GM23248 (cell line): ENCODE measurements at regions not wholly inside any gene's neighbourhood (a gene's known extent, or its start where the extent isn't known, plus 50 kb on each side); places are given as distances from the start of the nearest gene placed in this dataset.

ENCODE experiments used
- DNase-seq: peaks from one replicate; pipeline ENCODE4 v3.0.0-alpha.2; 2015
- H2AFZ ChIP-seq: fragments of 200-600 bp; sonication (generic); 2 replicates; pipeline ENCODE4 v1.6.1; 2016; ENCODE audit warnings: antibody characterized with exemption
- H3F3A ChIP-seq: fragments of 200-600 bp; sonication (generic); 2 replicates; pipeline ENCODE4 v1.6.1; 2016; ENCODE audit warnings: mild to moderate bottlenecking, antibody characterized with exemption, mixed run types; ENCODE audit not compliant: insufficient read depth
- H3K27ac ChIP-seq: fragments of 200-600 bp; sonication (generic); 2 replicates; pipeline ENCODE4 v1.5.1; 2016; ENCODE audit warnings: mild to moderate bottlenecking
- H3K27me3 ChIP-seq: fragments of 200-600 bp; sonication (generic); replicated peaks from 2 replicates; pipeline ENCODE4 v1.6.1; 2016; ENCODE audit warnings: mild to moderate bottlenecking; ENCODE audit not compliant: insufficient read depth
- H3K36me3 ChIP-seq: fragments of 200-600 bp; sonication (generic); 2 replicates; pipeline ENCODE4 v1.6.1; 2016; ENCODE audit warnings: low read depth, mild to moderate bottlenecking
- H3K4me1 ChIP-seq: fragments of 200-600 bp; sonication (generic); 2 replicates; pipeline ENCODE4 v1.6.1; 2016; ENCODE audit warnings: mild to moderate bottlenecking; ENCODE audit not compliant: insufficient read depth
- H3K4me2 ChIP-seq: fragments of 200-600 bp; sonication (generic); one replicate; pipeline ENCODE4 v1.6.1; 2016; ENCODE audit warnings: mild to moderate bottlenecking; ENCODE audit not compliant: unreplicated experiment
- H3K4me3 ChIP-seq: fragments of 200-600 bp; sonication (generic); 2 replicates; pipeline ENCODE4 v1.5.1; 2016; ENCODE audit warnings: mild to moderate bottlenecking
- H3K79me2 ChIP-seq: fragments of 200-600 bp; sonication (generic); 2 replicates; pipeline ENCODE4 v1.6.1; 2016; ENCODE audit warnings: mild to moderate bottlenecking; ENCODE audit not compliant: insufficient read depth
- H3K9ac ChIP-seq: fragments of 200-600 bp; sonication (generic); 2 replicates; pipeline ENCODE4 v1.6.1; 2016; ENCODE audit warnings: mild to moderate bottlenecking
- H3K9me2 ChIP-seq: fragments of 200-600 bp; sonication (generic); 2 replicates; pipeline ENCODE4 v1.6.1; 2016; ENCODE audit warnings: mixed run types, mild to moderate bottlenecking, moderate library complexity; ENCODE audit not compliant: insufficient read depth
- H3K9me3 ChIP-seq: fragments of 200-600 bp; sonication (generic); one replicate; pipeline ENCODE4 v1.6.1; 2017; ENCODE audit warnings: low read depth
- H4K20me1 ChIP-seq: fragments of 200-600 bp; sonication (generic); 2 replicates; pipeline ENCODE4 v1.6.0; 2016; ENCODE audit not compliant: insufficient read depth
- EZH2 ChIP-seq: fragments of 200-600 bp; sonication (generic); IDR thresholded peaks from 2 replicates; pipeline ENCODE4 v1.6.1; 2018; ENCODE audit warnings: antibody characterized with exemption, mild to moderate bottlenecking; ENCODE audit not compliant: insufficient read depth, poor library complexity, severe bottlenecking
- EZH2phosphoT487 ChIP-seq: fragments of 200-600 bp; sonication (generic); IDR thresholded peaks from 2 replicates; pipeline ENCODE4 v1.6.1; 2018; ENCODE audit warnings: antibody characterized with exemption, moderate library complexity, mild to moderate bottlenecking, low read depth; ENCODE audit not compliant: insufficient read depth
- WGBS, 2 experiments: methylation state at CpG; one replicate each; pipeline ENCODE4 v1.1.6; 2015 to 2017; ENCODE audit warnings: low lambda C conversion rate in 2 of 2, low coverage in 1 of 2; ENCODE audit errors: missing lambda C conversion rate in 2 of 2; 5-methylcytosine and 5-hydroxymethylcytosine counted together
- in situ Hi-C: fragments of 300-500 bp; cut with MboI; formaldehyde crosslinking; loops from 2 replicates; pipeline ENCODE4 v1.15.0; 2020

- Histone ChIP-seq H4K20me1 (no peaks in the 10 kb centered on the region), H3K9me3 (no peaks in the 10 kb centered on the region), H3K4me2 (no peak overlapping the region), H3K4me1 (peaks cover 24% of the 10 kb centered on the region), H2AFZ (peak overlapping the region; percentile 15; the same call in 1 of the 2 replicates), H3K79me2 (no peaks in the 10 kb centered on the region), H3K27ac (peak overlapping the region; percentile 53), H3K4me3 (no peak overlapping the region), H3K36me3 (no peaks in the 10 kb centered on the region), H3K9ac (peak overlapping the region; percentile 18; the same call in 1 of the 2 replicates), H3F3A (peaks cover 15% of the 10 kb centered on the region), H3K9me2 (no peaks in the 10 kb centered on the region), H3K27me3 (no peaks in the 10 kb centered on the region)
- peak; percentile 84 for DNase-seq
- WGBS, 2 experiments = 0% methylated on average over 1 of the region's 1 CpG
- in situ Hi-C loops = no loop called here
- TF ChIP-seq EZH2 (no peak), EZH2phosphoT487 (no peak)
Observed at GRCh38 chr6:40931931-40932330, 107.1 kb downstream of the UNC5CL start.

GRCh38 chr6:40930555-40930954 lies 108.5 kb downstream of the UNC5CL start:
- no peaks in the 10 kb centered on the region for H3K9me3 ChIP-seq
- H3K4me3 ChIP-seq = no peak overlapping the region
- no peaks in the 10 kb centered on the region for H4K20me1 ChIP-seq
- no peaks in the 10 kb centered on the region for H3K9me2 ChIP-seq
- no peaks in the 10 kb centered on the region for H3K36me3 ChIP-seq
- peaks cover 11% of the 10 kb centered on the region for H3K4me1 ChIP-seq
- H3K9ac ChIP-seq = no peak overlapping the region
- DNase-seq = peak; percentile 45
- H2AFZ ChIP-seq = no peak overlapping the region
- peaks cover 2% of the 10 kb centered on the region; the same call in 1 of the 2 replicates for H3F3A ChIP-seq
- no peak for TF ChIP-seq EZH2phosphoT487
- no peak for TF ChIP-seq EZH2
- H3K79me2 ChIP-seq = no peaks in the 10 kb centered on the region
- no peaks in the 10 kb centered on the region for H3K27me3 ChIP-seq
- no peak overlapping the region for H3K4me2 ChIP-seq
- H3K27ac ChIP-seq = no peak overlapping the region
- in situ Hi-C loops = no loop called here
- WGBS, 2 experiments = 75 to 76% methylated on average over 3 of the region's 3 CpGs

GRCh38 chr6:40930045-40930444 lies 109.0 kb downstream of the UNC5CL start:
- H3K9me3 ChIP-seq = no peaks in the 10 kb centered on the region
- WGBS, 2 experiments = 96 to 98% methylated on average over 1 of the region's 1 CpG
- no peak for DNase-seq
- no peak overlapping the region for H3K9ac ChIP-seq
- H4K20me1 ChIP-seq = no peaks in the 10 kb centered on the region
- no peaks in the 10 kb centered on the region; the same call in 1 of the 2 replicates for H3F3A ChIP-seq
- in situ Hi-C loops = no loop called here
- no peak for TF ChIP-seq EZH2
- no peak for TF ChIP-seq EZH2phosphoT487
- no peak overlapping the region for H2AFZ ChIP-seq
- no peak overlapping the region for H3K27ac ChIP-seq
- peaks cover 9% of the 10 kb centered on the region for H3K4me1 ChIP-seq
- H3K9me2 ChIP-seq = no peaks in the 10 kb centered on the region
- no peak overlapping the region for H3K4me2 ChIP-seq
- H3K27me3 ChIP-seq = 0 out of 2 replicates have a peak, but pooled peaks cover under 1% of the 10 kb centered on the region
- no peaks in the 10 kb centered on the region for H3K36me3 ChIP-seq
- no peak overlapping the region for H3K4me3 ChIP-seq
- no peaks in the 10 kb centered on the region for H3K79me2 ChIP-seq

GRCh38 chr6:40929176-40929575 lies 109.8 kb downstream of the UNC5CL start:
- H3K9ac ChIP-seq = no peak overlapping the region
- H3K4me3 ChIP-seq = no peak overlapping the region
- no peaks in the 10 kb centered on the region for H3K9me3 ChIP-seq
- H3K9me2 ChIP-seq = no peaks in the 10 kb centered on the region
- H3K36me3 ChIP-seq = no peaks in the 10 kb centered on the region
- in situ Hi-C loops = no loop called here
- H3K27ac ChIP-seq = no peak overlapping the region
- H2AFZ ChIP-seq = no peak overlapping the region
- peaks cover 9% of the 10 kb centered on the region for H3K4me1 ChIP-seq
- TF ChIP-seq EZH2 (no peak), EZH2phosphoT487 (no peak)
- H3K27me3 ChIP-seq = 0 out of 2 replicates have a peak, but pooled peaks cover 4% of the 10 kb centered on the region
- no peak overlapping the region for H3K4me2 ChIP-seq
- no peaks in the 10 kb centered on the region; the same call in 1 of the 2 replicates for H3F3A ChIP-seq
- H3K79me2 ChIP-seq = no peaks in the 10 kb centered on the region
- no peak for DNase-seq
- WGBS, 2 experiments = 92 to 97% methylated on average over 3 of the region's 3 CpGs
- H4K20me1 ChIP-seq = no peaks in the 10 kb centered on the region

GRCh38 chr6:40928763-40929162 lies 110.3 kb downstream of the UNC5CL start:
- no peak overlapping the region for H3K9ac ChIP-seq
- H3K9me2 ChIP-seq = no peaks in the 10 kb centered on the region
- no peaks in the 10 kb centered on the region for H3K9me3 ChIP-seq
- TF ChIP-seq EZH2 (no peak), EZH2phosphoT487 (no peak)
- H3K36me3 ChIP-seq = no peaks in the 10 kb centered on the region
- no peak overlapping the region for H3K4me3 ChIP-seq
- in situ Hi-C loops = no loop called here
- WGBS, 2 experiments = 87 to 89% methylated on average over 3 of the region's 3 CpGs
- peaks cover 9% of the 10 kb centered on the region for H3K4me1 ChIP-seq
- no peak overlapping the region for H3K27ac ChIP-seq
- no peaks in the 10 kb centered on the region for H4K20me1 ChIP-seq
- no peaks in the 10 kb centered on the region for H3K79me2 ChIP-seq
- H3F3A ChIP-seq = no peaks in the 10 kb centered on the region; the same call in 1 of the 2 replicates
- H2AFZ ChIP-seq = no peak overlapping the region
- no peak overlapping the region for H3K4me2 ChIP-seq
- DNase-seq = no peak
- peaks cover 4% of the 10 kb centered on the region; the same call in 1 of the 2 replicates for H3K27me3 ChIP-seq
